ENCODE measurements at regions not wholly inside any gene's neighbourhood (a gene's known extent, or its start where the extent isn't known, plus 50 kb on each side); places are given as distances from the start of the nearest gene placed in this dataset.

- H3K4me3 ChIP-seq (ENCODE audit: low read depth, low read length) = no peak overlapping the region
- no peak for TF ChIP-seq CTCF (IDR thresholded peaks at IDR 0.05; ENCODE audit: borderline replicate concordance, insufficient read depth, low read depth, low read length)
Measured at GRCh38 chr2:104088745-104089144, 765.2 kb upstream of the POU3F3 start.

GRCh38 chr2:104090407-104090806, 763.5 kb upstream of the POU3F3 start:
- H3K4me3 ChIP-seq (ENCODE audit: low read depth, low read length) = no peak overlapping the region
- no peak for TF ChIP-seq CTCF (IDR thresholded peaks at IDR 0.05; ENCODE audit: borderline replicate concordance, insufficient read depth, low read depth, low read length)

GRCh38 chr2:104091894-104092293, 762.0 kb upstream of the POU3F3 start:
- H3K4me3 ChIP-seq (ENCODE audit: low read depth, low read length) = no peak overlapping the region
- TF ChIP-seq CTCF (IDR thresholded peaks at IDR 0.05; ENCODE audit: borderline replicate concordance, insufficient read depth, low read depth, low read length) = no peak

GRCh38 chr2:104092886-104093285, 761.0 kb upstream of the POU3F3 start:
- H3K4me3 ChIP-seq (ENCODE audit: low read depth, low read length) = no peak overlapping the region
- TF ChIP-seq CTCF (IDR thresholded peaks at IDR 0.05; ENCODE audit: borderline replicate concordance, insufficient read depth, low read depth, low read length) = no peak

- no peak for TF ChIP-seq CTCF (IDR thresholded peaks at IDR 0.05; ENCODE audit: borderline replicate concordance, insufficient read depth, low read depth, low read length)
- no peak overlapping the region for H3K4me3 ChIP-seq (ENCODE audit: low read depth, low read length)
Measured at GRCh38 chr2:104102615-104103014, 751.3 kb upstream of the POU3F3 start.

- TF ChIP-seq CTCF (IDR thresholded peaks at IDR 0.05; ENCODE audit: borderline replicate concordance, insufficient read depth, low read depth, low read length) = no peak
- H3K4me3 ChIP-seq (ENCODE audit: low read depth, low read length) = no peak overlapping the region
Measured at GRCh38 chr2:104109356-104109755, 744.6 kb upstream of the POU3F3 start.

- TF ChIP-seq CTCF (IDR thresholded peaks at IDR 0.05; ENCODE audit: borderline replicate concordance, insufficient read depth, low read depth, low read length) = no peak
- no peak overlapping the region for H3K4me3 ChIP-seq (ENCODE audit: low read depth, low read length)
Measured at GRCh38 chr2:104118889-104119288, 735.0 kb upstream of the POU3F3 start.
